Stomach (tissue), 4 donors: ENCODE measurements at regions not wholly inside any gene's neighbourhood (a gene's known extent, or its start where the extent isn't known, plus 50 kb on each side); places are given as distances from the start of the nearest gene placed in this dataset.

Source experiments
- CTCF ChIP-seq, 7 experiments: fragments of 450-650 bp in 4 of 7; fragments of 200-600 bp in 3 of 7; sonication (generic) in 3 of 7; IDR thresholded peaks; one replicate each; pipeline ENCODE4 v1.5.1; 2016 to 2019; ENCODE audit warnings: antibody characterized with exemption in 7 of 7, control low read depth in 2 of 7, mild to moderate bottlenecking in 1 of 7
- EP300 ChIP-seq: sonication (generic); formaldehyde crosslinking; IDR thresholded peaks from one replicate; pipeline ENCODE4 v1.6.1; 2017; ENCODE audit warnings: antibody characterized with exemption
- POLR2A ChIP-seq, 4 donors: fragments of 450-650 bp; IDR thresholded peaks; one replicate each; pipeline ENCODE4 v1.6.1; 2016; ENCODE audit warnings: antibody characterized with exemption in 4 of 4, control low read depth in 2 of 4, mild to moderate bottlenecking in 1 of 4, moderate library complexity in 1 of 4
- POLR2AphosphoS5 ChIP-seq, 3 donors: sonication (generic); formaldehyde crosslinking; IDR thresholded peaks; one replicate each; pipeline ENCODE4 v1.6.1; 2016; ENCODE audit warnings: antibody characterized with exemption in 3 of 3

- TF ChIP-seq CTCF (IDR thresholded peaks at IDR 0.05): no peak
- TF ChIP-seq POLR2AphosphoS5 (IDR thresholded peaks at IDR 0.05): no peak
- TF ChIP-seq POLR2A (IDR thresholded peaks at IDR 0.05): no peak
- TF ChIP-seq EP300: no peak
These were observed 99.6 kb upstream of the NBEA start for GRCh38 chr13:34842466-34842865.
